OCI-LY7 (cell line): ENCODE measurements at regions not wholly inside any gene's neighbourhood (a gene's known extent, or its start where the extent isn't known, plus 50 kb on each side); places are given as distances from the start of the nearest gene placed in this dataset.

Source experiments
- CTCF ChIP-seq: fragments of 200-600 bp; sonication (generic); conservative IDR thresholded peaks from 2 replicates; pipeline ENCODE4 v1.5.1; 2014; ENCODE audit warnings: mild to moderate bottlenecking, antibody characterized with exemption, low read length, moderate library complexity, mixed read lengths
- EZH2phosphoT487 ChIP-seq: fragments of 200-600 bp; sonication (generic); IDR thresholded peaks from 2 replicates; pipeline ENCODE4 v1.6.1; 2018; ENCODE audit warnings: low read depth, borderline replicate concordance, mild to moderate bottlenecking, mixed run types, antibody characterized with exemption, low read length, moderate library complexity, mixed read lengths

DNA sequence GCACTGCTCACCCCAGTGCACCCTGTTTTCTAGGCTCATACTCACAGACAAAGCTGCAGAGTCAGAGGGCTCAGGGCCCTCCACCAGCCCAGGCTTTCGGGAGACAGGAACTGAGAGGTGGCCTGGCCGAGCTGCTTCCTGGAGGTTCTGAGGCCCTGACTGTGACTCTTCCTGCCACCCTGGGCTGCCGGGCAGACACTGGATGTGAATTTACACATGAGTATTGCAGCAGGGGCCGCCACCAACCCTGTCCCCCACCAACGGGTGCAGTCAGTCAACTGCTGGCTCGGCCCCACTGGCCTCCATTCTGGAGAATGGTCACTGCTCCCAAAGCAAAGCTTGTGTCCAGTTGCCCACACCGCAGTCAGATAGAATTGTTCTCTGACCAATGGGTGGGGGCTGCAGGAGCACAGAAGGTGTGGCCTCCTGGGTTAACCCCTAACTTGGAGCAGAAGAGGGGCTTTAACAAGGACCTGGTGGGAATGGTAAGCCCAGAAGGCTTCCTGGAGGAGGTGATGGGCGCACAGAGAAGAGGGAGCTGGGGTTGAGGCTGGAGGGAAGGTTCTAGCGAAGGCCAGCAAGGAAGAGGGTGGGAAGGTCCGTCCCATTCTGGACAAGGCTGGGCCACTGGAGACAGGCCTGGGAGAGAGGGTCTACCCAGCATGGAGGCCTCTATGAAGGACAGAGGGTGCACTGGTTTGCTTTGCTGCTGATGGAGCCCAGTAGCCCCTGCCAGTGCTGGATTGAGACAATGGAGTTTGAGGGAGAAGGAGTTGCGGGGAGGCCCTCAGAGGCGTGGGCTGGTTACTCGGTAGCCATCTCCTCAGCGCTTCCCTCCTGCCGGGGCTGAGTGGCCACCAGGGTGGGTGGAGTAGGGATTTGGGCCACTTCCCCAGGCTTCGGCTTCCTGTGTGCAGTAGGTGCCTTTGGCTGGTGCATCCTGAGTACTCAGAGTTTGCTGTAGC lies 135.3 kb downstream of the CPZ start:
- TF ChIP-seq CTCF, result no peak
- TF ChIP-seq EZH2phosphoT487, result no peak
